Stimulated activated CD8-positive, alpha-beta memory T cell treated with anti-CD3 and anti-CD28 coated beads, Interleukin-15, amount 100 ng/mL, for 48 hours (primary cell): ENCODE measurements at regions not wholly inside any gene's neighbourhood (a gene's known extent, or its start where the extent isn't known, plus 50 kb on each side); places are given as distances from the start of the nearest gene placed in this dataset.
"Not testable (repeated sequence)": the region's sequence is repeated elsewhere in the genome, so short reads cannot be mapped to it uniquely, and the experiment has no call there.

ENCODE experiments used
- DNase-seq, 2 donors: peaks; one replicate each; pipeline ENCODE4 v3.0.0-alpha.2; 2020; ENCODE audit warnings: low read depth in 2 of 2

DNA sequence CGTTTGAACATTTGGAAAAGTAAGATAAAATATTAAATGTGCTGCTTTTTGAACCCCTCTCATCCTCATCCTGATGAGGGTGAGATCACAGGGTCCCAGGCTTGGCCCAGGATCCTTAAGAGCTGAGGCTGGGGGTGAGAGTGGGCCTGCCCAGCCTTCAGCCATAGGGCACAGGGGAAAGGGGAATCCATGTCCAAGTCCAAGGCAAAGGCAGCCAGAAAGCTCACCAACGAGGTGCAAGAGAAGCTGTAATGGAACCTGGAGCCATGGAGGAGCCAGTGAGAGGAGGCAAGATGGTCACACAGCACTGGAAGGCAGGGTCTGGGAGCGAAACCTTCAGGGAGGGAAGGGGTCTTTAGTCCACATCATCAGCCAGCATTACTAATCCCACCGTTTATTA, 191.9 kb downstream of the RRAGC start:
- no peak for DNase-seq

DNA sequence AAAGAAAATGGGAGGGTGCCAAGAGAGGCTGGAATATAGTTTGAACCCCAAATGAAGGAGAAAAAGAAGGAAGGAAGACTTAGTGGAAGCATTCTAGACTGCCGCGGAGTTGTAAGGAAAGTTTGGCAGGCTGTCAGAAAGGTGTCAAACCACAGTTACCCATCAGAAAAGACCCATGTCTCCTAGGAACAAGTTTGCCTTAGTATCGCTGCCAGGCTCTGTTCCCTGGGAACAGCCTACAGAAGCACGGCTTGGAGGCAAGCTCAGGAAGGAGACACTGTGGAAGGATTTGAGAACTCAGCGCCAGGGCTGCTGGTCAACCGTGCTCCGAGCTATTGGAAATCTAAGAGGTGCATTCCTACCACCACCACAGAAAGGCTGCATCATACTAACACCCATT, 197.4 kb downstream of the RRAGC start:
- DNase-seq, result no peak

DNA sequence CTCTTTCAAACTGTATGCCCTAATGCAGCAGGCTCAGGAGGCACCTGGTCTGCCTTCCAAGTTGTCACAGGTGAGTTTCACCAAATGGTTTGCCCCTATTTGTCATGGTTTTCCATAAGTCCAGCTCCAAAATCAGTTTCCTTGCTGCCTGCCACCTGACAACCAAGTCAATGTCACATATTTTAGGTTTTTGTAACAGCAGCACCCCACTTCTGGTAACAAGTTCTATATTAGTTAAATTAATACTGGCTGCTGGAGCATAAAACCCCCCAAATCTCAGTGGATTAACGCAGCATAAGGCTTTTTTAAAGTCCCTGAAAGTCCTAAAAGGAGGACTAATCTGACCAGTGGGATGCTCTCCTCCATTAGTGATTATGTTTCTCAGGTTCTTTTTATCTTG, 200.7 kb downstream of the RRAGC start:
- no peak for DNase-seq

DNA sequence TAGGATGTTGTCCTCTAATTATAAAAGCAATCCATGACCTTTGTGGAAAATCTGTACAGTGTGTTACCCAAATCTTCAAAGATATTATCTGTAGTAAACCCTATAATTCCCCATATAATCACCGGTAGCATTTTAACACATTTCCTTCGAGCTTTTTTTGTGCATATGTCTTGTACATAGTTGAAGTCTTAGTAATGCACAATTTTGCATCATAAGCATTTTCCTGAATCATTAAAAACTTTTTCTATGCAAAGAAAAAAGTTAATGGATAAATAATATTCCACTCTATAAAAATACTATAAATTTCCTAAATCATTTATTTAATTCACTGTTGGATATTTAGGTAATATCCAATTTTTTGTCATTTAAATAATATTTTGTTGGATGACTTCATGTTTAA, 201.7 kb downstream of the RRAGC start:
- DNase-seq, result no peak

DNA sequence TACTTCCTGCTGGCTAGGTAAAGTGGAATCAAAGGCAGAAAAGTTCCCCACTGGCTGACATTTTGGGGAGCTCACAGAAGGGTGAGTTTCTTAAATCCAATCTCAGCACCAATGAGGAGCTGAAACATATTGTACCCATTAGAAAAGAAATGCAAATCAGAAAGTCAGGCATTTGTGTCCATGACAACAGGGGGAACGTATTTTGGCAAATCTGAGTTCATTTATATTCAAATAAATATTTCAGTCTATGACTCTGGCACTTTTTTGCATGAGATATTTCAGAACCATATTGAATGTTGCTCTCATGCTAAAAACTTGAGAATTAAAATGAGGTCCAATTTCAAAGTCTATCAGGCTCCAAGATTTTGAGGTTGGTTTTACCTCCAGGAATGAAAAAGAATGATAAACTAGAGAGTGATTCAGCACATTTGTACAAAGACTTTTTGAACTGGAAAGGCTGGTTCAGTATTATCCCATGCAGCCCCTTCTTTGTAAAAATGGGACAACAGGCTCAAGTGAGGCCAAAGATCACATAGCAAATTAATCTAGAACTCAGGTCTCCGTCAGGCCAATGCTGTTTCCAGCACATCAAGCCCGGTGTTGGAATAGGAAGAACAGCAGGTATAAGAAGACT, 202.2 kb downstream of the RRAGC start:
- no peak for DNase-seq

DNA sequence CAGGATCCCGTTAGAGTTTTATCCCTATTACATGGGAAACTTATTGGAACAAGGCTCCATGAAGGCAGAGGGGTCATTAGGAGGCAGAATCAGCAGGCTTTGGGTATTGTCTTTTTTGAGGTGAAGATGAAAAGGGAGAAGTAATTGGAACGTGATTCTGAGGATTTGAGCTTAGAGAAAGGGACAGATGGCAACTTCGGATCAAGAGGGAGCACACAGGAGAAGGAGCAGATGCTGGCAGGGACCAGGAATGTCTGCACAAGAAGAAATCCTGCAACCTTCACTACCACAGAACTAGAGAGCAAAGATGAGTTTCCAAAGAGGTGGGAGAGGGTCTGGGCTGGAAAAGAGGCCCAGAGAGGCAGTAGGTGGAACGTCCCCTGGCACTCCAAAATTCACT, 202.8 kb downstream of the RRAGC start:
- DNase-seq, result no peak

DNA sequence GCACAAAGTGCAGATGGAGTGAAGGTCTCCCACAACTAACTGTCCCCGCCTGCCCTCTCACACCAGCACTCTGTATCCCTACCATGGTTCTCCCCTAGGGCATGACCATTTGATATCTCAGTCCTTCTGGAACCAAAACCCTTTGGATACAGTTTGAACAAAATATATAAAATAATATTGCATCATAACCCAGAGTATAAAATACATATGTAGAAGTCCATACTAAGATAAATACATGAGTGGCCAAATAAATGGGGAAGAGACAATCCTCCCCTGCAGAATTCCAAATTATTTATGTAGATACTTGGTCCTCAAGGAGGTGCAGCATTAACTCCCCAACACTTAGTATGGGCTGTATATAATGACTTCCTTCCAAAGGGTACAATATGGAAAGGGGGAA, 207.4 kb downstream of the RRAGC start:
- DNase-seq, result no peak

DNA sequence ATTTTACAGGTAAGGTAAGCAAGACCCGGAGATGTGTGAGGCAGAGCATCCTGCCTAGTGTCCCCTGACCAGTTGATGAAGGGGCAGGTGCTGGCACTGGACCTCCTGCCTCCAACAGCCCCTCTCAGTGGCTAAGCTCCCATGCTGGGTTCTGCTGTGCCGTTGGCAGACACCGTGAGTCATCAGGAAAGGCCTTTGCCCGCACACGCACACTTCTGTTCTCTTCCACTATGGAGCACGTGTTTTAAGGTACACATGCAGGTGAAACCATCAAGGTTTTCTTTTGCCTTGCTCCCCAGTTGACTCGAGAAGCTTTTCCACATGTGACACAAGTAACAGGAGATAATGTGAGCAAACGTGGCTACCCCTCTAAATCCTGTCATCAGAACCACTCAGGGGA, 207.9 kb downstream of the RRAGC start:
- DNase-seq, result no peak

DNA sequence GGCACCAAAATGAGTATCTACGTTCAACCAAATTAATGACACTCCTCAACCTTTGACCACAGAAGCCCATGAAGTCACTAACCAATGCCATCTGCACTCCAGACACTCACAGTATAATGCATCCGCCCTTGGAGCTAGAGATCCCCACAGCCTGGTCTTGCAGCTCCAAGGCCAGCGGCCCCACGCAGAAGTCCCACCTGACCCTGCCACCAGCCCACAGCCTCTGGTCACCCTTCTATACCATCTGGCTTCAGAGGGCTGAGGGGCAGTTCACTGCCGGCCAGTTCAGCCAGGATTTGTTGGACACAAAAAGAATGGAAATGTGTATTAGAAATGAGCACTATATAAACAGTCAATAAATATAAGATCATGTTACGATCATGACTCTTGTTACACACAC, 211.2 kb downstream of the RRAGC start:
- DNase-seq, result no peak

DNA sequence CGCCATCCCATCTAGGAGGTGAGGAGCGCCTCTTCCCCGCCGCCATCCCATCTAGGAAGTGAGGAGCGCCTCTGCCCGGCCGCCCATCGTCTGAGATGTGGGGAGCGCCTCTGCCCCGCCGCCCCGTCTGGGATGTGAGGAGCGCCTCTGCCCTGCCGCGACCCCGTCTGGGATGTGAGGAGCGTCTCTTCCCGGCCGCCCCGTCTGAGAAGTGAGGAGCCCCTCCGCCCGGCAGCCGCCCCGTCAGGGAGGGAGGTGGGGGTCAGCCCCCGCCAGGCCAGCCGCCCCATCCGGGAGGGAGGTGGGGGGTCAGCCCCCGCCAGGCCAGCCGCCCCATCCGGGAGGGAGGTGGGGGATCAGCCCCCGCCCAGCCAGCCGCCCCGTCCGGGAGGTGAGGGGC, 212.2 kb downstream of the RRAGC start:
- not testable (repeated sequence) for DNase-seq

DNA sequence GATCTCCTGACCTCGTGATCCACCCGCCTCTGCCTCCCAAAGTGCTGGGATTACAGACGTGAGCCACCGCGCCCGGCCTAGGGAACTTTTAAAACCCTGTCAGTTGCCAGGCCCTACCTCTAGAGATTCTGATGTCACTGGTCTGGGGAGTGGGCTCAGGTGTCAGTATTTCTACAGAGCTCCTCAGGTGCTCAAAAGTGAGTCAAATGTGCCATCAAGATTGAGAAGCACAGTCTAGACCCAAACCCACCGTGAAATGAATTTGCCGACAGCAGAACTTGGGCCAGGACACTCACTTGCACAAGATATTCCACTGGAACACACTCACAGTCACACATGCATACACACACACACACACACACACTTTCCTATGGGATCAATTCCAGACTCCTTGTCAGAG, 215.5 kb downstream of the RRAGC start:
- DNase-seq, result no peak

DNA sequence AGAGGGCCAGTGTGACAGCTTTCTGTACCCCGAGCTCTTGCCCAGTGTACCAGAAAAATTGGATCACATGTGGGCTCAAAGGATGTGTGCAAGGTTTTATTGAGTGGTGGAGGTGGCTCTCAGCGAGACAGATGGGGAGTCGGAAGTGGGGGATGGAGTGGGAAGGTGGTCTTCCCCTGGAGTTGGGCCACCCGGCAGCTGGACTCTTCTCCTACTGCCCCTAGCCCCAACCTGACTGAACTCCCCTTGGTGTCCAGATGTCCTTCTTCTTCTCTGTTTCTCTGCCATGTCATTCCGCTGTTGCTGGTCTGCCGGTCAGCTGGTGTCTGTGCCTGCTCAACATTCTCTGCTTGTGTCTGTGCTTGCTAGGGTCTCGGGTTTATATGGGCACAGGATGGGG, 217.9 kb downstream of the RRAGC start:
- no peak for DNase-seq

DNA sequence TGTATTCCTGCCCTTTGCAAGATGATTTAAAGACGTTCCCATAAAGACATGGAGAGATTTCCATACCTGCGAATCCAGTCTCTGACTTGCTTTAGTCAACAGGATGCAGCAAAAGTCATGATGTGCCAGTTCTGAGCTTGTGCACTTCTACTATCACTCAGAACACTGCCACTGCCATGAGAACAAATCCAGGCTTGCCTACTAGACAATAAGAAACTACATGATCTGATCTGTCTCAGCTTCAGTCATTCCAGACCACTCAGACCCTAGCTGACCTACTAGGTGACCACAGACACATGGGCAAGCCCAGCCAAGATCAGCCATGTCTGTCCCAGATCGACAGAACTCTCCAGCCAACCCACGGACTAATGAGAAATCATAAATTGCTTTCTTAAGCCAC, 219.2 kb downstream of the RRAGC start:
- DNase-seq, result no peak

DNA sequence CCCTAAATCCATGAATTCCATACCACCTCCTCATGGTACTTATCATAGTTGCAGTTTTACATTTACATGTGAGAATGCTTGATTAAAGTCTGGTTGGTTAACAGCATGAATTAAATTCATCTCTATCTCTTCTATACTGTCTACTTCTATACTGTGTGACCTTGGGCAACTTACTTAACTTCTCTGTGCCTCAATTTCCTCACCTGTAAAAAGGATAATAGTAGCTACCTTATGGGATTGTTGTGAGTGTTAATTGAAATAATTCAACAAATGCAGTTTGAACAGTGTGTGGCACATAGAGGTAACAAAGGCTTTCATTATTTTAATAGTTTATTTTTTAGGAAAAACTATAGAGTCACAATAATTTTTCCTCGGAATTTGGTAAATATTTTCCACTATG, 231.3 kb downstream of the RRAGC start:
- DNase-seq, result no peak

DNA sequence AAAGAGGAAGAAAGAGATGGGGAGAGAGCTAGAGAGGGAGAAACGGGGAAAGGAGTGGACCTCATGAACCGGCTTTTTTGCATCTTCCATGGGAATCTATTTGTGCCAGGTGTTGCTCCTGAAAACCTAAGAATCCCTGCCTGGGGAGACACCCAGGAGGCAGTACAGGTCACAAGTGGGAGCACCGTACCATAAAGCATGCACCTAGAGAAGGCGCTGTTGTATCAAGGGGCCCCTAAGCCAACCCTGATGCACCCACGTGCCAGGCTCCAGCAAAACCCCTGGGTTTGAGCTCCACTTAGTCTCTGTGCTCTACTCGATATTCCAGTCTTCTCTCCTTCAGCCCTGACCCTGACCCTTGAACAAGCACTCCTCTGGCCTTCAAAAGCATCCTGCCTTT, 233.6 kb downstream of the RRAGC start:
- DNase-seq, result no peak

DNA sequence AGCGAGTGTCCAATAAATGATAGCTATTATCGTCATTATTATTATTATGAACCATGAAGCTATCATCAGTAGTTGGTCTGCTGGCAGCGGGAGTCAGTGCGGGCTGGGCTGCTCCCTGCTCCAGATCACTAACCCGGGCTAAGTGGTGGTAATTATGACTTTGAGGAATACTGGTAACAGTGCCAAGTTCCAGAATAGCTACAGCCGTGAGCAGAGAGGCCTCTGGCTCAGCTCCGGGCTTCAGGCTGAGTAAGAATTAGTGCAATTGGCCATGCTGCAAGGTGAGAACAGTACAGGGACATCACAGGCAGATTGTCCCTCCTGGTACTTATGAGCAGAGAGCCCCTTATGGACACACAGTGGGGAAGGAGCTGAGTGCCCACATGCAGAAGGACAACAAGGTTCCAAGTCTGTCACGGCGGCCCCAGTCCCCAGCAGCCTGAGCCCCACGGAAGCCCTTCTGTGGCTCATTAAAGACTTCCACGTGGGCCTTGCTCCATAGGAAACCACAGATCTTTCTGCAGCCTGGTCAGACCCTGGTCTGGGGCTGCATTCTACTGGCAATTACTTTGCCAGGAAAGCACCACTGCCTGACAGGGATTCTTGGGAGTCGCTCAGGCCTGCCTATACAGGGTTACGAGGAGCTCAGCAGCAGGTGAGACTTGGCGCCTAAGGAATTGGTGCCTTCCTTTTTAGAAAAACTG, 235.1 kb downstream of the RRAGC start:
- no peak for DNase-seq

DNA sequence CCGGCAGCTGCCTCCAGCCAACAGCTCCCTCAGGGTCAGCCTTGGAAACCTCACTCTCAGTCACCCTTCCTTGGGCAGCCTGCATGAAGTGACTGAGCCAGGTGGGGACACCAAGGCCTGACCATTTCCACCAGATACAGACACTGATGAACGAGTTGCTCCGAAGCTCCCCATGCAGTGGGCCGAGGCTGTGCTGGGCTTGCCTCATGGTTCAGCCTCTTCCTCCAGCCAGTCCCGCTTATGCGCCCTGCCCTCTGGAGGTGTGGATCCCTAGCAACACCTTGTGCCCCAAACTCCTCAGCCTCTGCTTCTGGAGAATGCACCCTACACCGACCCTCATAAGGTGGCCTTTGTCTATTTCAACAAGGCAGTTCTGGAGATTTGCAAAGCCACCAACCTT, 236.0 kb downstream of the RRAGC start:
- no peak for DNase-seq

DNA sequence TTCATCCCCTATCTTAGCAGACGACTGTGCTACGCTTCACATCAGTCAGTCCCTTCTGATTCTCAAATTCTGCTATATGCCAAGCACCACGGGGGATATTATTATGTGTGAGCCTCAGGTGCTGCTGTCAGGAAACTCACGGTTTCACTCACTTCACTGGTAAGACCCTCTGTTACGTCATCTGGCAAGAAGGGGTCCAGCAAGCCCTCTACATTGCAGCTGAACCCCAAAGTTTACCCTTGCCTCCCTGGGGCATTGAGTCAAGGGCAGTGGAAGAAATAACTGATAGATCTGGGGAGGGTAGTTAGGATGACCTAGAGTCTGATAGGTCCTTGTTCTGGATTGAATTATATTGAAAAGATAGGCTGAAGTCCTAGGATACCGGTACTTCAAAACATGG, 237.4 kb downstream of the RRAGC start:
- DNase-seq, result no peak

DNA sequence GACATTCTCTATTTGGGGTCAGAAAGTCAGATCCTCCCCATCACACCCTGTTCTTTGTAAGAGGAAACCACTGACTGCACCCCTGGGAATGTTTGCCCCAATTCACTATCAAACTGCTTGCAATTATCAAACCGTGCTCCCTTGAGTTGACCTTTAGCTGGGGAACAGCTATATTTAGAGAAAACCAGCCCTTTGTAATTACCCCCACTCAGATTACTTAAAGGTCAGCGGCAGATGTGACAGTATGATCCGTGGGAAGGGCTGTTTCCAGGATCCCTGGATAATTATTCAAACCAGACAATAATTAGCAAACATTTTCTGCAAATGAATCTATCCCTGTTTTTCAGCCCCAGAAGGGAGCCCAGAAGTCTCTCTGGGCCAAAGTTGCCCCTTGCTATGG, 242.7 kb downstream of the RRAGC start:
- no peak for DNase-seq

DNA sequence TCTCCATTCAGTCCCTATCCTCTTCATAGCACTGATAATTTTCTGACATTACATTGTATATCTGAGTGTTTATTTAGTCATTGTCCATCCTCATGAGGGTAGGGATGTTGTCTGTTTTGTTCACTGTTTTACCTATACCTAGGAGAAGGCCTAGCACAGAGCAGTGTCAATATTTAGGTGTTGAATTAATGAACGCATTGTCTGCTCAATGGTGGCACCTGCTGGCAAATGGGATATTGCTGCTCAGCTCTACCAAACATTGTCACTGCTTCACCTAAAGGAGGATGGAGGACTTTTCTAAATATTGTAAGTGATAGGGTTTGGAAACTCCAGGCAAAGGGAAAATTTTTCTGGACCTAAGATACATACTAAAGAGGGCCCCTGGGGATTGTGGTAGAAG, 243.9 kb downstream of the RRAGC start:
- no peak for DNase-seq

DNA sequence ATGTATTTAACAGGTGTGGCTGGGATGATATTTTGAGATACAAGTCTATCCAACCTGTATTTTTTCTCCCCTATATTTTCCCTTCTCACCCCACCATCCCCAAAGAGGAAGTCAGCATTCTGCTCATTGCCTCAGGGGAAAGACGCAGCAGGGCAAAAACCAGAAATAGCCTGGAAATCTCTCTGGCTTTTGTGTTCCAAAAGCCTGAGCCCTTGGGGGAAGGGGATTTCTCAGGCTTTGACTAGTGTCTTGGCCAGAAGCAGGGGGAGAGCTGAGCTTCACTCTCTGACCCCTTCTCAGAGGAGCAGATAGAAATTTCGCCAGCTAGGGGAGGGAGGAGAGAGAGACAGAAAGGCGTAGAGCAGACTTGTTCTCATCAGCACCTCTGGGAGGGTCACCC, 244.7 kb downstream of the RRAGC start:
- no peak for DNase-seq

DNA sequence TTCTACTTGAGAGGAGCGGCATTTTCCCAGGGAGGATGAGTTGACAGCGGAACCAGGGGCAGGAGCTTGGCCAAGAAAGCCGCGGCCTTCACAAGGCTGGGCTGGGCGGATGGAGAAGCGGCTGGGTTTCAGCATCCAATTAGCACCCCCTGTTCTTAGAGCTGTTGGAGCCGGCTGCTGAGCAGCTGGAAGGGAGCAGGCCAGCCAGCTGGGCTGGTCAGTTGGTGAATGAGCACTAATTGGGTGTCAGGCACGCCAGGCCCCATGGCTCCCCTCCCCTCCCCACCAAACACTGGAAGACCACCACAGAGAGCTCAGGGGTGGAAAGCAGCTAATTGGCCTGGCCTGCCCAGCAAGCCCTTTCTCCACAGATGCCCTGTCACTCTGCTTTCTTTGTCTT, 245.6 kb downstream of the RRAGC start:
- no peak for DNase-seq

DNA sequence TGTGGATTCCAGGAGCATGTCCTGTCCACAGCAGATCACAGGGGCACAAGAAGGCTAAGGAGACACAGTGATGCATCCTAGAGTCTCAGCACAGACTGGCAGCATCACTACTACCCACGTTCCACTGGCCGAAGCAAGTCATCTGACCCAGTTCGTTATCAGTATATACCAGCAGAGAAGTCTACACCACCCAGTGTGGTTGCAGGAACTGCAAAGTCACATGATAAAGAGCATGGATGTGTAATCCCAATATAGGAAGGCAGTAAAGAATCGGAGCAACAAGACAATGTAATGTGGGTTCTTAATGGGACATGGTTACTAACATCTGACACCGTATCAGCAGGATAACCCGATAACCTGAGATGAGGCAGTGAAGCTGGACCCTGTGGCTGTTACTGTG, 246.6 kb downstream of the RRAGC start:
- DNase-seq, result no peak

DNA sequence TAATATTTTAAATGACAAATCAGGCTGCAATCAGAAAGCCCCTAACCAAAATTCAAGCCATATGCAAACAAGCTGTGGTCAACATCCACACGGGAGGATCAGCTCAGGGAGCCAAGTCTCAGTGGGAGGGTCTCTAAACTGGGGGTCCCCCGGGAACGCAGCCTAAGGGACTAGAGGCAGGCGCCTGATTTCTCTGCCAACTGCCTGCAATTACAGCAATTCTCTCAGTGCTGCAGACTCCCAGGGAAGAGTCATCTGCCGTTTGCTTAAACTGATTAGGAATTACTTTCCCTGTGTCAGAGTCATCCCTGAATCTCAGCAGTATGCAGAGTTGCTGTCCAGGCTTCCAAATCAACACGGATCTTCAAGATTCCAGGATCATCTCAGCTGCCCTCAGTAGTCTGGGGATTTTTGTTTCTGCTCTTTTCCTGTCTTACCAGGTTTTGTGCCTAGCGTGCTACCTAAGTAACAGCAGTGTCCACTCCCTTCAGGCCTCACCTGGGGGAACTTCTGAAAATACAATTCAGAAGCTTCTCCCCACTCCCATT, 247.8 kb downstream of the RRAGC start:
- no peak for DNase-seq
